ENCODE measurements at regions not wholly inside any gene's neighbourhood (a gene's known extent, or its start where the extent isn't known, plus 50 kb on each side); places are given as distances from the start of the nearest gene placed in this dataset.

GRCh38 chr6:169328112-169328801 lies 74.6 kb upstream of the THBS2 start:
- TF ChIP-seq EP300 (IDR thresholded peaks at IDR 0.05) (no peak), CTCF (IDR thresholded peaks at IDR 0.05) (no peak), POLR2A (IDR thresholded peaks at IDR 0.05; ENCODE audit: low read depth) (no peak)

Measured in esophagus muscularis mucosa (tissue), 4 donors.